GM21717 (cell line): ENCODE measurements at regions not wholly inside any gene's neighbourhood (a gene's known extent, or its start where the extent isn't known, plus 50 kb on each side); places are given as distances from the start of the nearest gene placed in this dataset.

Source experiments
- ATAC-seq: cut with Tn5 transposase; IDR thresholded peaks from one replicate; pipeline ENCODE4 v1.9.1; 2021; ENCODE audit warnings: mild to moderate bottlenecking, moderate library complexity; ENCODE audit not compliant: unreplicated experiment

- no peak for ATAC-seq
Measured at GRCh38 chr12:90020436-90020835, 311.8 kb upstream of the ATP2B1 start.

GRCh38 chr12:90020014-90020413 is 311.4 kb upstream of the ATP2B1 start:
- no peak for ATAC-seq

- no peak for ATAC-seq
Measured at GRCh38 chr12:90017316-90017715, 308.7 kb upstream of the ATP2B1 start.

GRCh38 chr12:90015228-90015627 is 306.6 kb upstream of the ATP2B1 start:
- no peak for ATAC-seq

- ATAC-seq = no peak
Measured at GRCh38 chr12:90013409-90013808, 304.8 kb upstream of the ATP2B1 start.

- no peak for ATAC-seq
Measured at GRCh38 chr12:90010089-90010488, 301.5 kb upstream of the ATP2B1 start.

GRCh38 chr12:90008277-90008676 is 299.6 kb upstream of the ATP2B1 start:
- no peak for ATAC-seq

- ATAC-seq = peak; percentile 60
Measured at GRCh38 chr12:90004319-90005074, 295.9 kb upstream of the ATP2B1 start.

GRCh38 chr12:90003688-90004087 is 295.1 kb upstream of the ATP2B1 start:
- ATAC-seq = no peak

GRCh38 chr12:90000721-90001120 is 292.1 kb upstream of the ATP2B1 start:
- no peak for ATAC-seq

- ATAC-seq = no peak
Measured at GRCh38 chr12:89999699-90000505, 291.3 kb upstream of the ATP2B1 start.

GRCh38 chr12:89995870-89996269 is 287.2 kb upstream of the ATP2B1 start:
- ATAC-seq = no peak

- no peak for ATAC-seq
Measured at GRCh38 chr12:89994911-89995310, 286.3 kb upstream of the ATP2B1 start.

GRCh38 chr12:89993632-89994031 is 285.0 kb upstream of the ATP2B1 start:
- no peak for ATAC-seq

- ATAC-seq = no peak
Measured at GRCh38 chr12:89992668-89993451, 284.2 kb upstream of the ATP2B1 start.

- ATAC-seq = no peak
Measured at GRCh38 chr12:89991807-89992590, 283.4 kb upstream of the ATP2B1 start.

GRCh38 chr12:89988188-89988915 is 279.7 kb upstream of the ATP2B1 start:
- ATAC-seq = no peak

GRCh38 chr12:89985935-89986334 is 277.3 kb upstream of the ATP2B1 start:
- no peak for ATAC-seq

- no peak for ATAC-seq
Measured at GRCh38 chr12:89984846-89985245, 276.2 kb upstream of the ATP2B1 start.

GRCh38 chr12:89983622-89984021 is 275.0 kb upstream of the ATP2B1 start:
- ATAC-seq = no peak
